Mammary epithelial cell (primary cell): ENCODE measurements at regions not wholly inside any gene's neighbourhood (a gene's known extent, or its start where the extent isn't known, plus 50 kb on each side); places are given as distances from the start of the nearest gene placed in this dataset.

Experiments
- CTCF ChIP-seq, 2 donors: IDR thresholded peaks in 1 of 2; conservative IDR thresholded peaks in 1 of 2; 2 replicates each; pipeline ENCODE4 v1.5.1; 2011 to 2012; ENCODE audit warnings: inconsistent platforms in 2 of 2, low read length in 2 of 2, mild to moderate bottlenecking in 2 of 2, control low read depth in 1 of 2, low read depth in 1 of 2; ENCODE audit not compliant: insufficient read depth in 1 of 2; ENCODE audit errors: extremely low read depth in 1 of 2
- EZH2 ChIP-seq: IDR thresholded peaks from 2 replicates; pipeline ENCODE4 v1.6.1; 2012; ENCODE audit warnings: low read length, inconsistent platforms, borderline replicate concordance

- no peak for TF ChIP-seq CTCF (conservative IDR thresholded peaks at IDR 0.05 in 1 of 2, IDR thresholded peaks at IDR 0.05 in 1 of 2; ENCODE audit: extremely low read depth in 1 of 2, insufficient read depth in 1 of 2, low read depth in 1 of 2, low read length in 2 of 2)
- no peak for TF ChIP-seq EZH2
These were observed 60.6 kb upstream of the BLID start for GRCh38 chr11:122176651-122177050.
